Prostate gland (tissue), 2 donors: ENCODE measurements at regions not wholly inside any gene's neighbourhood (a gene's known extent, or its start where the extent isn't known, plus 50 kb on each side); places are given as distances from the start of the nearest gene placed in this dataset.

ENCODE experiments used
- DNase-seq: peaks from one replicate; pipeline ENCODE4 v3.0.0-alpha.2; 2019; ENCODE audit warnings: low spot score
- H3K27ac ChIP-seq, 2 donors: fragments of 200-600 bp; sonication (generic); 2 replicates each; pipeline ENCODE4 v1.5.1; 2017 to 2019
- H3K27me3 ChIP-seq: fragments of 200-600 bp; sonication (generic); replicated peaks from 2 replicates; pipeline ENCODE4 v1.5.1; 2019; ENCODE audit not compliant: insufficient read depth
- H3K36me3 ChIP-seq, 2 donors: fragments of 200-600 bp; sonication (generic); 1 replicate in 1 of 2; 2 replicates in 1 of 2; pipeline versions ENCODE4 v1.5.1 to v1.8.1; 2017 to 2019
- H3K4me1 ChIP-seq: fragments of 200-600 bp; sonication (generic); replicated peaks from 2 replicates; pipeline ENCODE4 v1.5.1; 2019
- H3K4me3 ChIP-seq, 2 donors: fragments of 200-600 bp; sonication (generic); 2 replicates each; pipeline ENCODE4 v1.5.1; 2017 to 2019
- H3K9me3 ChIP-seq: fragments of 200-600 bp; sonication (generic); 2 replicates; pipeline ENCODE4 v1.5.1; 2017
- POLR2A ChIP-seq: fragments of 450-650 bp; IDR thresholded peaks from one replicate; pipeline ENCODE4 v1.6.1; 2016; ENCODE audit warnings: antibody characterized with exemption, mild to moderate bottlenecking
- POLR2AphosphoS5 ChIP-seq: sonication (generic); formaldehyde crosslinking; IDR thresholded peaks from one replicate; pipeline ENCODE4 v1.6.1; 2017; ENCODE audit warnings: antibody characterized with exemption
- WGBS: methylation state at CpG from one replicate; pipeline ENCODE4 v1.1.5; 2018; 5-methylcytosine and 5-hydroxymethylcytosine counted together
- intact Hi-C: fragments of 100-400 bp; cut with DNase I; formaldehyde crosslinking; loops from one replicate; pipeline ENCODE4 v1.14.2; 2022
- TF ChIP-seq, protein P1 (sequence below), 4 experiments: fragments of 200-600 bp in 2 of 4; fragments of 450-650 bp in 2 of 4; sonication (generic) in 2 of 4; IDR thresholded peaks; 1 replicate in 3 of 4; 2 replicates in 1 of 4; pipeline ENCODE4 v1.5.1; 2016 to 2019; ENCODE audit warnings: antibody characterized with exemption in 4 of 4, mild to moderate bottlenecking in 2 of 4, moderate library complexity in 2 of 4

DNA sequence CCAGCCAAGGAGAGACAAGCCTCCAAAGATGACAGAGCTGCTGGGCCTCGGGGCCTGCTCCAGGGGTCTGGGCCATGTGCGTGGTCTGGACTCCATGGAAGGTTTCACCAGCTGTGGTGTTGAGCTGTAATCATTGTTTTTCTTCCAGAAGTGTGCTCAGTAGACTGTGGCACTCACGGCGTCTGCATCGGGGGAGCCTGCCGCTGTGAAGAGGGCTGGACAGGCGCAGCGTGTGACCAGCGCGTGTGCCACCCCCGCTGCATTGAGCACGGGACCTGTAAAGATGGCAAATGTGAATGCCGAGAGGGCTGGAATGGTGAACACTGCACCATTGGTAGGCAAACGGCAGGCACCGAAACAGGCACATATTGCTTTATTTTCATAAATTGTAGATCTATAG, 164.8 kb upstream of the WWC1 start:
- Histone ChIP-seq H3K4me3 (no peak overlapping the region), H3K4me1 (no peaks in the 10 kb centered on the region), H3K27me3 (no peaks in the 10 kb centered on the region), H3K27ac (no peak overlapping the region), H3K9me3 (no peaks in the 10 kb centered on the region), H3K36me3 (no peaks in the 10 kb centered on the region)
- TF ChIP-seq, protein P1, sequence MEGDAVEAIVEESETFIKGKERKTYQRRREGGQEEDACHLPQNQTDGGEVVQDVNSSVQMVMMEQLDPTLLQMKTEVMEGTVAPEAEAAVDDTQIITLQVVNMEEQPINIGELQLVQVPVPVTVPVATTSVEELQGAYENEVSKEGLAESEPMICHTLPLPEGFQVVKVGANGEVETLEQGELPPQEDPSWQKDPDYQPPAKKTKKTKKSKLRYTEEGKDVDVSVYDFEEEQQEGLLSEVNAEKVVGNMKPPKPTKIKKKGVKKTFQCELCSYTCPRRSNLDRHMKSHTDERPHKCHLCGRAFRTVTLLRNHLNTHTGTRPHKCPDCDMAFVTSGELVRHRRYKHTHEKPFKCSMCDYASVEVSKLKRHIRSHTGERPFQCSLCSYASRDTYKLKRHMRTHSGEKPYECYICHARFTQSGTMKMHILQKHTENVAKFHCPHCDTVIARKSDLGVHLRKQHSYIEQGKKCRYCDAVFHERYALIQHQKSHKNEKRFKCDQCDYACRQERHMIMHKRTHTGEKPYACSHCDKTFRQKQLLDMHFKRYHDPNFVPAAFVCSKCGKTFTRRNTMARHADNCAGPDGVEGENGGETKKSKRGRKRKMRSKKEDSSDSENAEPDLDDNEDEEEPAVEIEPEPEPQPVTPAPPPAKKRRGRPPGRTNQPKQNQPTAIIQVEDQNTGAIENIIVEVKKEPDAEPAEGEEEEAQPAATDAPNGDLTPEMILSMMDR (IDR thresholded peaks at IDR 0.05) = no peak
- TF ChIP-seq POLR2AphosphoS5 = no peak
- no peak for TF ChIP-seq POLR2A
- intact Hi-C loops = no loop called here
- DNase-seq = no peak
- WGBS = 97% methylated on average over 15 of the region's 15 CpGs

DNA sequence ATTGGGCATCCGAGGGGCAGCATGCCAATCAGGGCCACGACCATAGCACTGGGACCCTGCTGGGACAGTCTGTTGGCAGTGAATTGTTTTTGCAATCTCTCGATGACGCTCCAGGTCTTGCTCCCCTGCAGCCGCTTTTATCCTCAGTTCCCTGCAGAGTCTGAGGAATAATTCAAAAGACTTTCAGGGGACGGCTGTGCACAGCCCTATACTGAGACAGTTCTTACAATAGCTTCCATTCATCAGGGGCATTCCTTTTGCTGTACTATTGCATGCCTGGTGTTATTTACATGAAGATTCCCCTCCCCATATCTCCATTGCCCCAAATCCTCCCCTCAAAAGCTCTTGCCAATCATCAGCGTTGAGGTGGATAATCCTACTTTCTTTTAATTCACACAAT, 163.3 kb upstream of the WWC1 start:
- Histone ChIP-seq H3K4me3 (no peak overlapping the region), H3K27me3 (no peaks in the 10 kb centered on the region), H3K36me3 (no peaks in the 10 kb centered on the region), H3K4me1 (no peaks in the 10 kb centered on the region), H3K9me3 (no peaks in the 10 kb centered on the region), H3K27ac (no peak overlapping the region)
- intact Hi-C loops = no loop called here
- no peak for DNase-seq
- 72% methylated on average over 7 of the region's 7 CpGs for WGBS
- TF ChIP-seq, protein P1 (IDR thresholded peaks at IDR 0.05) = no peak
- TF ChIP-seq POLR2AphosphoS5 = no peak

DNA sequence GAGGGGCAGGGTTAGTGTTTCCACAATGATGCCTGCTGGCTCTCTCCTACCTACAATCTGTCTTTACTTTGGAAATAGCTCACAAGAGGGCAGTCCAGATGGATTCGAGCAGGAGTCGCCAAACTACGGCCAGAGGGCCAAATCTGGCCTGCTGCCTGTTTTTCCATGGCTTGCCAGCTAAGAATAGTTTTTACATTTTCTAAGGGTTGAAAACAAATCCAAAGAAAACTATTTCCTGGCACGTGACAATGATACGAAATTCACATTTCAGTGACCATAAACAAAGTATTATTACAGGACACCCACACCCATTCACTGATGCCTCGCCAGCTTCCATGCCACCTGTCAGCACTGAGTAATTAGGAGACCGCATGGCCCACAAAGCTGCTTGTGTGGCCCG, 162.9 kb upstream of the WWC1 start:
- WGBS = 46% methylated on average over 8 of the region's 8 CpGs
- no peak overlapping the region for H3K27ac ChIP-seq
- no peaks in the 10 kb centered on the region for H3K9me3 ChIP-seq
- no peaks in the 10 kb centered on the region for H3K36me3 ChIP-seq
- no peaks in the 10 kb centered on the region for H3K27me3 ChIP-seq
- H3K4me3 ChIP-seq = no peak overlapping the region
- TF ChIP-seq POLR2A (no peak), POLR2AphosphoS5 (no peak)
- TF ChIP-seq, protein P1 (IDR thresholded peaks at IDR 0.05) = no peak
- DNase-seq = no peak
- H3K4me1 ChIP-seq = no peaks in the 10 kb centered on the region
- intact Hi-C loops = no loop called here

DNA sequence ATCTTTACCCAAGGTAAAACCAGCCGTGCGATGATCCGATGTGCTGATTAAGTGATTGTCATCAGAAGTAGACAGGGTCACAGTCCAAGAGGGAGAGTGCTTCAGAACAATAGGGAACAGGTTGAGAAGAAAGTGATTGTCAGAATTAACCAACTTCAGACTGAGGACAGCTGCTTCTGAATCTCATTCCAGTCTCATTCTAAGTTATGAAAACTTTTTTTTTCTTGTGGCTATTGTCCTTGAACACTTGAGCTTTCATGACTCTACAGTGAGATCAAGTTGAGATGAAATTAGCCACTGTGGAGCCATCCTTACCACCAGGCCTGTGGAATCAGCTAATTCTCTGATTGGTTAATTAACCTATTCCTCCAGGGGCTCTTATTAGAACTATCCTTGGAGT, 159.9 kb upstream of the WWC1 start:
- TF ChIP-seq POLR2AphosphoS5 (no peak), POLR2A (no peak)
- TF ChIP-seq, protein P1 (IDR thresholded peaks at IDR 0.05) = no peak
- no peak for DNase-seq
- 89% methylated on average over 3 of the region's 3 CpGs for WGBS
- intact Hi-C loops = no loop called here
- Histone ChIP-seq H3K27ac (no peak overlapping the region), H3K4me1 (no peaks in the 10 kb centered on the region), H3K36me3 (no peaks in the 10 kb centered on the region), H3K4me3 (no peak overlapping the region), H3K27me3 (no peaks in the 10 kb centered on the region), H3K9me3 (no peaks in the 10 kb centered on the region)

DNA sequence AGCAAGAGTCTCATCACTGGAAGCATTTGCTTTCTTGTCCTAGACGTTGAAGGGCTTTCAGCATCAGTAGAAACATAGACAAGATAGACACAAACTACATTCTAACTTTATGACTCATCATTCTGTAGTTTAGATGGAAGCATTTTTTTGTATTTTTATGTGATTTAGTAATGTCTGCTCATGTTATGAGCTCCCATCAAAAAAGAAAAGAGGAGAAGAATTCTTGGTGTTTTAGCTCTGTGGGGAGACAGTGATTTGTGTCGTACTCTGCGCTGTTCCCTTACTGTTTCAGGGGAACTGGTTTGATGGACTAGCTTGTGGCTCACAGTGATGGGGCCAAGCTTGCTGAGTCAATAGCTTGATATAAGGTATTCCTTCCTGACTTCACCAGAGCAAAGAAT, 159.2 kb upstream of the WWC1 start:
- 82% methylated on average over 3 of the region's 3 CpGs for WGBS
- H3K27me3 ChIP-seq = no peaks in the 10 kb centered on the region
- H3K27ac ChIP-seq = no peak overlapping the region
- H3K4me1 ChIP-seq = no peaks in the 10 kb centered on the region
- H3K36me3 ChIP-seq = no peaks in the 10 kb centered on the region
- H3K4me3 ChIP-seq = no peak overlapping the region
- no peak for DNase-seq
- TF ChIP-seq, protein P1 (IDR thresholded peaks at IDR 0.05) = no peak
- TF ChIP-seq POLR2A (no peak), POLR2AphosphoS5 (no peak)
- intact Hi-C loops = no loop called here
- no peaks in the 10 kb centered on the region for H3K9me3 ChIP-seq
